ENCODE measurements at regions not wholly inside any gene's neighbourhood (a gene's known extent, or its start where the extent isn't known, plus 50 kb on each side); places are given as distances from the start of the nearest gene placed in this dataset.

DNA sequence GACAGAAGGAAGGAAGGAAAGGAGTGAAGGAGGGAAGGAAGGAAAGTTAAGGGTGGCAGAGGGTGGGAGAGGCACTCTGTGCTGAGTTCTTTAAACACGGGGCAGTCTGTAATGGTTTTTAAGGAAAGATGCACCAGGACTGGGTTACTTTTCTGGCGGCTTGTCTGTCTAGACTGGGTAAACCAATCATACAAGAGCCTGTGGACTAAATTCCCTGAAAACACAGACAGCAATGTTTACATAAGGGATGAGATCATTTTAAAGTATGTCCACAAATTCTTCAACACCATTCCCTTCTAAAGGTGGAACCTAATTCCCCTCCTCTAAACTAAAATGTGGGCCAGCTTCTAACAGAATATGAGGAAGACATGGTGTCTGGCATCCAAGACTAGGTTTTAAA is 235.5 kb upstream of the IGF1R start:
- no peak for DNase-seq
- Mint-ChIP-seq H3K9me3 (peaks cover 0 to 5% of the 10 kb centered on the region in 2 donors), H3K4me3 (no peak overlapping the region), H3K27me3 (peaks cover 0 to 11% of the 10 kb centered on the region in 2 donors), H3K4me1 (ENCODE audit: low read depth in 2 of 2) (no peaks in the 10 kb centered on the region), H3K36me3 (ENCODE audit: insufficient read depth) (no peaks in the 10 kb centered on the region), H3K27ac (no peak overlapping the region)
- no peak for ATAC-seq (replicated peaks)

DNA sequence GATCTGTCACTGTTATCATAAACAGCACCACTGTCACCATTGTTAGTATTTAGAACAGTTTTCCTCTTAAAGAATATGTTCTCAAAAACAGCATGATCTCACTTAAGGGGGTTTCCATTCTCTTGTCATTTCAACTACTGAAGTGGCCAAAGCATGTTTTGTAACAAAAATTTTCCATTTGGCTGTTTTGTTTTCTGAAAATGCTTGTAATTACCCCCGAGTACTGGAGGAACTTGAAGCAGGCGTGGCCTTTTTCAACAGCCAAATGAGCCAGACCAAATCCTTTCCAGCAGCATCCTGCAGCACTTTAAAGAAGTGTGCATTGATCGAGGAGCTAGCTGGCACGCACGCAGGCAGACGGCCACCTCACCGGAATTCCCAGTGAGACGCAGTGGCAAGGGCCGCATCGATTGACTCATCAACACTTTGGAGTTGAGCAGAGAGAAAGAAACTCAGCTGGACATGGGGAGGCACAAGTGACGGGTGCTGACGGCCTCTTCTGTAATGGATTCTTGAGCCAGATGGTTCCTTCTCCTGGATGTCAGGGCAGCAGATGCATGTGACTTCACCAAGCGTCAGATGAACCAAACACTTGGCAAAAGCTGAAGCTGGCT is 234.3 kb upstream of the IGF1R start:
- Mint-ChIP-seq H3K9me3 (peaks cover 0 to 5% of the 10 kb centered on the region in 2 donors), H3K4me1 (ENCODE audit: low read depth in 2 of 2) (no peaks in the 10 kb centered on the region), H3K27me3 (peaks cover 6 to 13% of the 10 kb centered on the region in 2 donors), H3K4me3 (no peak overlapping the region), H3K27ac (no peak overlapping the region), H3K36me3 (ENCODE audit: insufficient read depth) (no peaks in the 10 kb centered on the region)
- no peak for DNase-seq
- no peak for ATAC-seq (replicated peaks)

DNA sequence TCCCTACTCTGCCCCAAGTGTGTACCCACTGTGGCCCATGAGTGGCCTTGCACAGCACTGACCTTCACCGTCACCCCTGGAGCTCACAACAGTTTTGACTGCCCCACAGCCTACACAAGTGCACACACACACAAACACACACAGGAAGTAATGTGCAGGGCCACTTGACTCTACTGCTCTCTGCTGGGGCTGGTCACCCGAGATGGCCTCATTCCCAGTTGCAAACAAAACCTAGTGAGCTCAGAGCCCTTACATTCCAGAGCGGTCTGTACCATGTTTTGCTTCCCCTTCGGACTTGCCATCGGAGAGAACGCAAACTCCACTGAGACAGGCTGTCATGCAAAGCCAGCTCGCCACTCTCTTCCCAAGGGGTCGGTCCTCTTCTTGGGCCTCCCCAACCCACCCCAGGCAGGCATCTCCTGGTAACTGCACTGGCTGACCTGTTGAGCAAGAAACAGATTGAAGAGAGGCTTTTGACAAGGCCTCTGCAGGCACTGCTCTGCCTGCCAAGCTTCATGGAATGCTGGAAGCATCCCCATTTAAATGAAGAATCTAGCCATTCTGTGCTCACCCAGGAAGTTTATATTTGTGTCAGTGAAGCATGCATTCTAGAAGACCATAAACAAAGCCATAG is 232.0 kb upstream of the IGF1R start:
- H3K27me3 Mint-ChIP-seq = peaks cover 14 to 34% of the 10 kb centered on the region in 2 donors
- peaks cover 0 to 5% of the 10 kb centered on the region in 2 donors for H3K9me3 Mint-ChIP-seq
- peaks cover under 1% of the 10 kb centered on the region for H3K36me3 Mint-ChIP-seq (ENCODE audit: insufficient read depth)
- ATAC-seq (replicated peaks) = no peak
- no peak overlapping the region for H3K27ac Mint-ChIP-seq
- H3K4me3 Mint-ChIP-seq = no peak overlapping the region
- peaks cover 0 to 2% of the 10 kb centered on the region in 2 donors for H3K4me1 Mint-ChIP-seq (ENCODE audit: low read depth in 2 of 2)
- no peak for DNase-seq

DNA sequence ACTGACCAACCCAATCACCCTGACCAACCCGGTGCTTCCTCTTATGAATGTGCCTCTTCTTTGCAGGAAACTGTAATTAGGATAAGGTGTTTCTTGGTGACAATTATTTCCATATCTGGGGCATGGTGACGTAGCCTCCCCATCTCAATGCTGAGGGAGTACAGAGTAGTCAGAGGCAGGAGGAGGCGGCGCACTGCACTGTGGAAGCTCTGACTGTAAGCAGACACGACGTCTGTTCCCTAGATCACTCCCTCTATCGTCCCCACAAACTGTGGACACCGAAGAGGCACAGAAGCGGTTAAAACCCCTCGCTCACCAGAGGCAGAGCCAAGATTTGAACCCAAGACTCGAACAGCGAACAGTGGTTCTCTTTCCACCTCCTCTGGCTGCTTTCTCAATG is 231.0 kb upstream of the IGF1R start:
- Mint-ChIP-seq H3K36me3 (ENCODE audit: insufficient read depth) (peaks cover 3% of the 10 kb centered on the region), H3K4me1 (ENCODE audit: low read depth in 2 of 2) (peaks cover 0 to 7% of the 10 kb centered on the region in 2 donors), H3K27me3 (peaks cover 14 to 44% of the 10 kb centered on the region in 2 donors), H3K4me3 (no peak overlapping the region), H3K9me3 (peaks cover 0 to 2% of the 10 kb centered on the region in 2 donors), H3K27ac (no peak overlapping the region)
- DNase-seq = no peak
- no peak for ATAC-seq (replicated peaks)

DNA sequence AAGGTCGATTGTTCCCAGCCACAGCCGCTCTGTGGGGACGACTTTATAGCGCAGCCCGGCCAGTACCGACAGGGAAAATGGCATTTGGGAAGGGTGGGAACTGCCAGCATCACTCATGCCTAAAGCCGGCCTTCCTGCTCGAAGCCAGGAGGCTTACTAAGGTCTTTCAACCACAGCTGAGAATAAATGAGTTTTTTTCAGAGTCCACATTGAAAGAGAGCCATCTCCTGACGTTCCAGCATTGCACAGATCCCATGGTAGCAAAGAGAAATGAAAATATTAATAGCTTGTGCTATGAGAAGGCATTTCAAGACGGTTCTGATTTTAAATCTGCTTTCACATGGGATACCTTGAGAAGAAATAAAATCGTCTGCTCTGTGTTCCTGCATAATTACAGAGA is 230.2 kb upstream of the IGF1R start:
- Mint-ChIP-seq H3K4me3 (no peak overlapping the region), H3K27me3 (peaks cover 22 to 52% of the 10 kb centered on the region in 2 donors), H3K27ac (no peak overlapping the region), H3K4me1 (ENCODE audit: low read depth in 2 of 2) (peaks cover 0 to 7% of the 10 kb centered on the region in 2 donors), H3K36me3 (ENCODE audit: insufficient read depth) (peaks cover 3% of the 10 kb centered on the region), H3K9me3 (peaks cover 0 to 2% of the 10 kb centered on the region in 2 donors)
- DNase-seq (no peak), ATAC-seq (replicated peaks) (no peak)

DNA sequence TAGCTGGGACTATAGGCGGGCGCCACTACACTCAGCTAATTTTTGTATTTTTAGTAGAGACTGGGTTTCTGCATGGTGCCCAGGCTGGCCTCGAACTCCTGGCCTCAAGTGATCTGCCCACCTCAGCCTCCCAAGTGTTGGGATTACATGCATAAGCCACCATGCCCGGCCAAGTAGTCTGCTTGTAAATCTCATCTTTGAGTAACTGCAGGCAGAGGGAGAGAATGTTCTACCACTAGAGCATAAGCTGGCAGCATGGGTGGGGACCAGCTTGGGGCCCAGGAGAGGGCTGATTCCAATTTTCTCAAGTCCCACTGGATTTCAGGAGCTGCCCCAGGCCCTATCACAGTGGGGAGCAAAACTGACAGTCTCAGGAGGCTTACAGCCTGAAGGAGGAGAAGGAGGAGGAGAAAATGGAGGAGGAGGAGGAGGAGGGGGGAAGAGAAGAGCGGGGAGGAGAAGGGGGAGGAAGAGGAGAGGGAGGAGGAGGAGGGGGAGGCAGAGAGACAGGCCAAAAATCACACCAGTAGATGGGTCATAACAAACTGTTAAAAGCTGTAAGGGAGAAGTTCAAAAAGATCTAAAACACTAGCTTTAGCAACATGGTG is 229.1 kb upstream of the IGF1R start:
- Mint-ChIP-seq H3K27ac (no peak overlapping the region), H3K36me3 (ENCODE audit: insufficient read depth) (peaks cover 3% of the 10 kb centered on the region), H3K4me1 (ENCODE audit: low read depth in 2 of 2) (peaks cover 0 to 7% of the 10 kb centered on the region in 2 donors), H3K27me3 (peaks cover 23 to 55% of the 10 kb centered on the region in 2 donors), H3K4me3 (no peak overlapping the region), H3K9me3 (no peaks in the 10 kb centered on the region)
- no peak for DNase-seq
- no peak for ATAC-seq (replicated peaks)

DNA sequence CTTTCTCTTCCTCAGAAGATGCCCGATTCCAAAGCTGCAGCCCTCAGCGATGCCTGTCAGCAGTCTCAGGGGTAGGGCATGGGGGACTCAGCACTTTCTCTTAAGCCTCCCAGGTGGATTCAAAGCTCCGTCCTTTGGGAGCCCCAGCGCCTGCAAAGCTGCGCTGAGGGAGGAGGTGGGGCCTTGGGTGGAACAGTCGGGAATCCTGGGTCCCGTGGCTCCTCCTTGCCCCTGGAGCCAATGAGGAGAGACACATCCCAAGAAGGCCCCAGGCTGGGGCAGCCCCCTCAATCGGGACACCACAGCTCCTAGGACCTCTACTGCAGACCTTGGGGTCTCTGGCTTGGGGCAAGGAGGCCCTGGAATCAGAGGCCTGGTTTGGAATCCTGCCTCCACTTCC is 227.5 kb upstream of the IGF1R start:
- ATAC-seq (replicated peaks) (no peak), DNase-seq (no peak)
- Mint-ChIP-seq H3K9me3 (no peaks in the 10 kb centered on the region), H3K36me3 (ENCODE audit: insufficient read depth) (peaks cover 3% of the 10 kb centered on the region), H3K4me1 (ENCODE audit: low read depth in 2 of 2) (peaks cover 0 to 9% of the 10 kb centered on the region in 2 donors), H3K27me3 (peaks cover 23 to 71% of the 10 kb centered on the region in 2 donors), H3K4me3 (no peak overlapping the region), H3K27ac (no peak overlapping the region)

DNA sequence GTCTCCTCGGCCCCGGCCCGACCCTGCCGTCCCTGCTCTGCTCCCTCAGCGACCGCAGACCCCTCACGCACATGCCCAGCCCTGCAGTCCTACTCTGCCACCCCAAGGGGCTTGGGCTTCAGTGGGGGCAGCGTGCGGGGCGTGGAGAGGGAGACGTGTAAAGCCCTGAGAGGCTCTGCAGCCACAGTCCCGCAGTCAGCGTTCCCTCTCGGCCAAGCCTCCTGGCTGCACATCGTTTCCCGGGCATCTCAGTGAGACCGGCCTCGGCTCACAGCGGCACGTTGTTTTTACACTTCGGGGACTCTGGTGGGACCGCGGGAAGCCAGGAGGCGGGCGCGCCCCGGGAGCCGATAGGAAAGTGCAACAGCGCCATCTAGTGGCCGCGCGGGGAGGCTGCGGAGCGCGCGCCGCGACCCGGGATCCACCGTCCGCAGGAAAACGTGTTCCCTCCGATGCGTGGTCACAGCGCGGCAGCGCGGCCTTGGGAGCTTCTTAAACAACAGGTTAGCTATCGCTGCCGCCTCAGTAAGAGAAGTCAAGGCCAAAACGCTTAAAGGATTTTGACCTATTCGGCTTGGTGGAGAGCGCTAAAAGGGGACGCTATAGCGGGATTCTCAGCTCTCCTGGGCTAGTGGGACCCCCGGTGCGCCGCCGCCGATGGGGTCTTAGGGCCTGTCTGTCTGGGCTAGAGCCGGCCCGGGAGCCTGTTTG is 226.8 kb upstream of the IGF1R start:
- Mint-ChIP-seq H3K27ac (no peak overlapping the region), H3K27me3 (peaks cover 27 to 78% of the 10 kb centered on the region in 2 donors), H3K4me1 (ENCODE audit: low read depth in 2 of 2) (peaks cover 0 to 9% of the 10 kb centered on the region in 2 donors), H3K36me3 (ENCODE audit: insufficient read depth) (peaks cover 3% of the 10 kb centered on the region), H3K4me3 (peak overlapping the region in 1 of 2 donors; percentile 43), H3K9me3 (no peaks in the 10 kb centered on the region)
- ATAC-seq (replicated peaks) (peak; percentile 48), DNase-seq (peak; percentile 23 to 35 (median 28))

DNA sequence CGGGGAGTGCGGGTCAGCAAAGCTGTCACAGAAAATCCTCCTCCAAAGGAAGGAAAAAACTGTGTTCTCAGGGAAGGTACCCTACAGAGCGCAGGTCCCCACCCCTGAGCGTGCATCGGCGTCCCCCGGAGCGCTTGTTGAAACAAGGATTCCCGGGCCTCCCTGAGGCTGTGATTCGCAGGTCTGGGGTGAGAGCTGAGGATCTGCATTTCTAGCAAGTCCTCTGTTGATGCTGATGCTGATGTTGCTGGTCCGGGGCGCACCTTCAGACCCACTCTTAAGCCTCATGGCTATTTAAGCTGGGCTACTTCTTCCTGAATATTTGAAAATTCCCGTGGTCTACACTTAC is 226.2 kb upstream of the IGF1R start:
- ATAC-seq (replicated peaks) = no peak
- H3K4me3 Mint-ChIP-seq = no peak overlapping the region
- H3K9me3 Mint-ChIP-seq = no peaks in the 10 kb centered on the region
- no peak for DNase-seq
- peaks cover 0 to 9% of the 10 kb centered on the region in 2 donors for H3K4me1 Mint-ChIP-seq (ENCODE audit: low read depth in 2 of 2)
- H3K36me3 Mint-ChIP-seq (ENCODE audit: insufficient read depth) = peaks cover 3% of the 10 kb centered on the region
- no peak overlapping the region for H3K27ac Mint-ChIP-seq
- peaks cover 29 to 79% of the 10 kb centered on the region in 2 donors for H3K27me3 Mint-ChIP-seq

DNA sequence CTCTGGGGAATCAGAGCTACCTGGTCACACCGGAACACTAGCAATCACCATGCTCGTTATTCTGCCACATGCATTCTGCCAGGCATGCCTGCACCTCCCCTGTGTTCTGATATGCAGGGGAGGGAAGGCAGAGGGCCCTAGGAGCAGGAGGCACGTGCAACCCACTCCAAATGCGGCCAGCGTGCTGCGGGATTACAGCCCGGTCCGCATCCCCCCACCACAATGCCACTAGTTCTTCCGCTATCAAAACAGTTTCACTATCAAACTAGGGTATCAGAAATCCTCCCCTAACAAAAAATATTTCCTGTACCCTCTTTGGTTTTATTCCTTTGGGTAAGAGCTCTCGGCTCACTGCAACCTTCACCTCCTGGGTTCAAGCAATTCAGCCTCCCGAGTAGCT is 223.2 kb upstream of the IGF1R start:
- H3K4me3 Mint-ChIP-seq = no peak overlapping the region
- H3K36me3 Mint-ChIP-seq (ENCODE audit: insufficient read depth) = peaks cover 3% of the 10 kb centered on the region
- no peaks in the 10 kb centered on the region for H3K9me3 Mint-ChIP-seq
- H3K27me3 Mint-ChIP-seq = peaks cover 48 to 90% of the 10 kb centered on the region in 2 donors
- DNase-seq (no peak), ATAC-seq (replicated peaks) (no peak)
- peaks cover 3 to 15% of the 10 kb centered on the region in 2 donors for H3K4me1 Mint-ChIP-seq (ENCODE audit: low read depth in 2 of 2)
- H3K27ac Mint-ChIP-seq = no peak overlapping the region

DNA sequence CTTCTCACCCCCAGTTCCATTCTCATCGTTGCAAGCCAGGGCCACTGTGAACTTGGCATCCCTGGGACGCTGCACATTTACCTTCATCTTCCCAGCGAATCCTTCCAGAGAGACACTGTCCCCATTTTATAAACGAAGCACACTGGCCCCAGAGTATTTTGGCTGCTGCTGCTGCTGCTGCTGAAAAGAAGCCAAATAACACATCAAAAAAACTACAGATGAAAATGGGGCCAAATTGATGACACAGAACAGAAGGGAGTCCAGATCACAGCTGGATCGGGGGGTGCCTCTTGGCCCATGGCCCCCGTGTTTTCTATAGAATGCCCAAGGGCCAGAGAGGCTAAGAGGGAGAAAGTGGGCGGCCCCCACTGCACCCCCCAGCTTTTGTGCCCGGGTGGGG is 221.0 kb upstream of the IGF1R start:
- H3K9me3 Mint-ChIP-seq = no peaks in the 10 kb centered on the region
- H3K4me1 Mint-ChIP-seq (ENCODE audit: low read depth in 2 of 2) = peaks cover 3 to 8% of the 10 kb centered on the region in 2 donors
- H3K27me3 Mint-ChIP-seq = peaks cover 41 to 78% of the 10 kb centered on the region in 2 donors
- no peaks in the 10 kb centered on the region for H3K36me3 Mint-ChIP-seq (ENCODE audit: insufficient read depth)
- H3K27ac Mint-ChIP-seq = no peak overlapping the region
- DNase-seq (no peak), ATAC-seq (replicated peaks) (no peak)
- H3K4me3 Mint-ChIP-seq = peak overlapping the region; percentile 13 to 61

DNA sequence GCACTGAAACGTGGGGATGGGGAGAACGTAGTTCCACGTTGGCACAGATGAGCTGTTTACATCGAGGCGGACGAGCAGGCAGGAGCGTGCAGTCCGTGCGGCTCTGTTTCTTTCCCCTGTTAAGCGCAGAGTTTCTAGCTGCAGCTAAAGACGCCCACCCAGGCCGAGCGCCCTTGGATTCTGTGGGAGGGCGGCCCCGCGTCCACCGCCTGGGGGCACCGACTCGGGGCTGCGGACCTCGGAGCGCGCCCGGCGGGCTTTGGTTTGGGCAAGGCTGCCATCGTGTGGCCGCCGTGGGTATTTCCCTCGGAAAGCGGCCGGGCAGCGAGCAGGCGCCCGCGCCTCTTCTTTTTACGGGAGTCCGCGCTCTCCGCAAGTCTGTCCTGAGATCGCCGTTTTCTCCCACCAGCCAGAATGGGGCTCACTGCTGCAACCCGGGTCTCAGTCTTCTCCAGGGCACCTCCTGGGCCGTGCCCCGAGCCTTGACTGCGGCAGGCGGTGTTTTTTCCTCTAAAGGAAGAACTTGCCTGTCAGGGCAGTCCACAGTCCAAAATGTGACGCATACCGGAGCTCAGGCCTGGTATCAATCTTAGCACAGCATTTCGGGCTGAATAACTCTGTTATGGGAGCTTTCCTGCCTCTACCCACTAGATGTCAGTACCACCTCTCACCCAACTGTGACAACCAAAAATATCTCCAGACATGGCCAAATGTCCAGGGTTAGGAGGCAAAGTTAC is 219.9 kb upstream of the IGF1R start:
- Mint-ChIP-seq H3K4me3 (peak overlapping the region; percentile 29 to 61), H3K4me1 (ENCODE audit: low read depth in 2 of 2) (peaks cover 3 to 8% of the 10 kb centered on the region in 2 donors), H3K36me3 (ENCODE audit: insufficient read depth) (no peaks in the 10 kb centered on the region), H3K27me3 (peaks cover 32 to 67% of the 10 kb centered on the region in 2 donors), H3K27ac (no peak overlapping the region), H3K9me3 (no peaks in the 10 kb centered on the region)
- DNase-seq (peak; percentile 20 to 33 (median 31)), ATAC-seq (replicated peaks) (peak; percentile 57)

DNA sequence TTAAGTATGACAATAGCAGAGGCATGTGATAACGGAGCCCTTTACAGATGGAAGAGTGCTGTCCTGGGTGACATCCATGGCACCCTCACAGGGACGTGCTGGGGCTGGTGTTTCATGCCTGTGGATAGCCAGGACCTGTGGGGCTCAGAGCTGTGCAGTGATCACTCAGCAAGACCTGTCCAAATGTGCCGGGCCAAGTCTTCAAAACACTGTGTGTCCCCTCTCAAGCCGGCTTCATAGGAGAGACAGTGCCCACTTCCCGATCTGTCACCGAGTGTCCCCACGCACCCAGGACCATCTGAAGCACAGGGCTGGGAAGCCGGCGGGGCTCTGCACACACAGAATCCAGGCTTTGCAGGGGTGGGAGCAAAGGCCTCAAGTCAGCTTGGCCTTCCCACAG is 217.2 kb upstream of the IGF1R start:
- Mint-ChIP-seq H3K4me1 (ENCODE audit: low read depth in 2 of 2) (peaks cover 3 to 7% of the 10 kb centered on the region in 2 donors), H3K4me3 (no peak overlapping the region), H3K27ac (no peak overlapping the region), H3K36me3 (ENCODE audit: insufficient read depth) (no peaks in the 10 kb centered on the region), H3K27me3 (peaks cover 32 to 48% of the 10 kb centered on the region in 2 donors), H3K9me3 (no peaks in the 10 kb centered on the region)
- ATAC-seq (replicated peaks) = no peak
- no peak for DNase-seq
